HCT116 (cell line): ENCODE measurements at regions not wholly inside any gene's neighbourhood (a gene's known extent, or its start where the extent isn't known, plus 50 kb on each side); places are given as distances from the start of the nearest gene placed in this dataset.

Experiments
- POLR2AphosphoS5 ChIP-seq: IDR thresholded peaks from 2 replicates; pipeline ENCODE4 v1.6.1; 2011; ENCODE audit warnings: mild to moderate bottlenecking, low read depth, low read length, moderate library complexity
- TF ChIP-seq, protein P1 (sequence below), 3 experiments: fragments of 200-600 bp in 1 of 3; sonication (generic) in 1 of 3; IDR thresholded peaks in 2 of 3; conservative IDR thresholded peaks in 1 of 3; 2 replicates each; pipeline ENCODE4 v1.5.1; 2012 to 2017; ENCODE audit warnings: low read depth in 2 of 3, low read length in 2 of 3, antibody characterized with exemption in 1 of 3, borderline replicate concordance in 1 of 3, control low read depth in 1 of 3, mild to moderate bottlenecking in 1 of 3, mixed read lengths in 1 of 3, mixed run types in 1 of 3, moderate library complexity in 1 of 3; ENCODE audit not compliant: insufficient read depth in 1 of 3
- TF ChIP-seq, protein P2 (sequence below): IDR thresholded peaks from 2 replicates; pipeline ENCODE4 v1.6.1; 2012

DNA sequence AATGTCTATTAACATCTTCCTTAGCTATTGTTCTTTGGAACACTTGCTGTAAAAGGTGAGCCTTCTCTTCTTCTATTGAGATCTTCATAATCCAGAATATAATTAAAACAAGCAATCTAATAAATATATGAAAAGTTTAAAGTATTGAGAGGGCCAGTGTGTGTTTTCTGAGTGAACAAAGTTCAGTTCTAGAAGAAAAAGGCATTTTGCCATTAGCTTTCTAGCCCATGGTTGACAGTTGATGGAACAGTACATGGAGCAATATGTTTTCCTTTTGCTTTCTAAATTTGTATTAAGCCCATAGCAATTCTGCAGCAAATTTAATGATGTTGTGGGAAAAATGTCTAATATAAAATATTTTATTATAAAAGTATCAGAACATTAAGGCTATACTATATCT lies 853.0 kb downstream of the TRHDE start:
- TF ChIP-seq, protein P1, sequence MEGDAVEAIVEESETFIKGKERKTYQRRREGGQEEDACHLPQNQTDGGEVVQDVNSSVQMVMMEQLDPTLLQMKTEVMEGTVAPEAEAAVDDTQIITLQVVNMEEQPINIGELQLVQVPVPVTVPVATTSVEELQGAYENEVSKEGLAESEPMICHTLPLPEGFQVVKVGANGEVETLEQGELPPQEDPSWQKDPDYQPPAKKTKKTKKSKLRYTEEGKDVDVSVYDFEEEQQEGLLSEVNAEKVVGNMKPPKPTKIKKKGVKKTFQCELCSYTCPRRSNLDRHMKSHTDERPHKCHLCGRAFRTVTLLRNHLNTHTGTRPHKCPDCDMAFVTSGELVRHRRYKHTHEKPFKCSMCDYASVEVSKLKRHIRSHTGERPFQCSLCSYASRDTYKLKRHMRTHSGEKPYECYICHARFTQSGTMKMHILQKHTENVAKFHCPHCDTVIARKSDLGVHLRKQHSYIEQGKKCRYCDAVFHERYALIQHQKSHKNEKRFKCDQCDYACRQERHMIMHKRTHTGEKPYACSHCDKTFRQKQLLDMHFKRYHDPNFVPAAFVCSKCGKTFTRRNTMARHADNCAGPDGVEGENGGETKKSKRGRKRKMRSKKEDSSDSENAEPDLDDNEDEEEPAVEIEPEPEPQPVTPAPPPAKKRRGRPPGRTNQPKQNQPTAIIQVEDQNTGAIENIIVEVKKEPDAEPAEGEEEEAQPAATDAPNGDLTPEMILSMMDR (IDR thresholded peaks at IDR 0.05 in 2 of 3, conservative IDR thresholded peaks at IDR 0.05 in 1 of 3; ENCODE audit: borderline replicate concordance in 1 of 3, insufficient read depth in 1 of 3, low read depth in 2 of 3, low read length in 2 of 3) = no peak
- TF ChIP-seq, protein P2, sequence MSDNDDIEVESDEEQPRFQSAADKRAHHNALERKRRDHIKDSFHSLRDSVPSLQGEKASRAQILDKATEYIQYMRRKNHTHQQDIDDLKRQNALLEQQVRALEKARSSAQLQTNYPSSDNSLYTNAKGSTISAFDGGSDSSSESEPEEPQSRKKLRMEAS = no peak
- TF ChIP-seq POLR2AphosphoS5 = no peak
